T47D (cell line): ENCODE measurements at regions not wholly inside any gene's neighbourhood (a gene's known extent, or its start where the extent isn't known, plus 50 kb on each side); places are given as distances from the start of the nearest gene placed in this dataset.
A peak's percentile ranks its signal among the peaks of the same experiment; 100 is the strongest.
"Not testable (repeated sequence)": the region's sequence is repeated elsewhere in the genome, so short reads cannot be mapped to it uniquely, and the experiment has no call there.

Experiments used
- DNase-seq, 2 experiments: peaks; one replicate each; pipeline versions ENCODE4 v3.0.0 to v3.0.0-alpha.2; 2011 to 2012; ENCODE audit warnings: low read depth in 1 of 2, low spot score in 1 of 2
- JUND ChIP-seq: IDR thresholded peaks from 2 replicates; pipeline ENCODE4 v1.6.1; 2012; ENCODE audit warnings: low read depth
- in situ Hi-C: cut with HindIII; loops from 2 replicates; pipeline ENCODE4 v1.10.0; 2016; ENCODE audit warnings: low sequenced_read_pairs, low pct_unique_long_range_greater_than_20kb

DNA sequence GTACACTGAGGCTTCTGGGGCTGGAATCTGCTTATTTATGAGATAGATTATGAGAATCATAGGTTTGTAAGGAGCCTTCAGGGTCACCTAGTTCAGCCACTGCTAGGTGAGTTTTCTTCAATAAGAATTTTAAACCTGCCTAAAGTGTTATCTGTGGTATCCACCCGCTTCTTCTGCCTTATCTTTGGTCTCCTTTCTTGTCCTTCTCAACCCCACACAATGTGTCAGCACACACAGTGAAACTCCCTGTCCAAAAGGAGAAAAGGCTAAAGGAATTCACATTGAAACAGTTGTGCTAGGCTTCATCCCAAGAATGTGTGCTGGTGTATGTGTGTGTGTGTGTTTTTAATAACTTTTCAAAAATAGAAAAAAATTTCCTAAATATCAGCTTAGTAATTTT is 259.3 kb upstream of the BTG1 start:
- TF ChIP-seq JUND = no peak
- in situ Hi-C loops = no loop called here
- DNase-seq = no peak

DNA sequence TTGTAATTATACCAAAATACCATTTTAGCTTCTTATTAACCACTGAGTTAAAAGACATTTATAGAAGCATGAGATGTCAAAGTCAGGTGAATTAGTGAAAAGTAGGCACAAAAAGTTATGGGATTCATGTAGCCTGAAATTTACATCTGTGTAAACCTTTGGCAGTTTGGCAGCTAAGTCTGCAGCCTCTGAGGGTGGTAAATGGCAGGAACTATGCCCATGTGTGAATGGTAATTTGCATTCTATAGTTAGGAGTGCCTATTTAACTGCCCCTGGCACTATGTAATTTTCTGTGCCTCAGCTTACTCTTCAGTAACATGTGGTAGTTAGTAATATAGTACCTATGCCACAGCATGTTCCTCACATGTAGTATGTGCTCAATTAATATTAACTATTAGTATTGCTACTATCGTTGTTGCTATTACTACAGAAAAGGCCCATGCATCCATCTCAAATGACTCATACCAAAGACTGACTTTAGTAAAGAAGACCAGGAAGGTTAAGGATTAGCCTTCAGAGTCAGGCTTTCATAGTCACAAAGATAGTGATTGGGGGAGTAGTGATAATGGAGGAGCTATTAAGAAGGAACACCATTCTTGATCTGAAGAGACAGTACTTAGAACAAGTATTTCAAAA is 258.7 kb upstream of the BTG1 start:
- TF ChIP-seq JUND = no peak
- in situ Hi-C loops = no loop called here
- no peak for DNase-seq

DNA sequence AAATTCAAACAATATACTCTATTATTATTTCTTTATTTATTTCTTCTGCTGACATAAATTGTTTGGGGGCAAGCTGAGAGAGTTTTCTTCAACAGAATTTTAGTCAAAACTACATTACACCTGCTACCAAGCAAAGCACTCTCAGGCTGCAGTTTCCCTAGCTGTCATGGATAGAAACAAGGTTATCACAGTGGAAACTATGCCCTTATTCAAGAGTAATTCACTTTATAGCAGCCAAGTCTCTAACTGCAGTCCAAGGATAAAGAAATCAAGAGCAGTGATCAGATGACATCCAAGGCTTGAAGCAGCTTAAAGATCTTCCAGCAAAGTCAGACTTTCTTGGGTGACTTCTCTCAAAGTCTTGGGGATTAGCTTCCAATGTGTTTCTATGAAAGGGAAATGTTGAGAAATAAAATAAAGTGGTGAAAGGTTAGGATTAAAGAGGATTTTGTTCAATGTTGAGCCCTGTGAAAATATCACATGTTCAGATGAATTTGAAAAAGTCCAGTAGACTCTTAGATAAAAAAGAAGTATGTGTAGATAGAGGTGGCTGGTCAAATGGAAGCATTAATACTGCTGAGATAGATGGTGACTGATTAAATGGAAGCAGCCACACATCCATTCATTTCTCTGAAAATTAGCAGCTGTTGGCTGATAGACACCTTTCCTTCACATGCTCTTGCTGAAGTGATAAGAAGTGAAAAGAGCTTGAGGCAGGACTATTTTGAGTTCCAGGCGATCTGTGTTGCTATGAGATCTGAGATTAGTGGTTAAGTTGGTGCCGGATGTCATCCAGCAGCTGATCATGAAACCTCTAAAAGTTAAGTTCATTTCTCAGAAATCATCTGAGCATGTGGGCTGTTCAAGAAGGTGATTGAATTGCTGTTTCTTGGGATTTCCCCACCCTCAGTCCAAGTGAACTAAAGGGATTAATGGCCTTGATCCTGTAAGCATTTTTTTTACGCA is 257.8 kb upstream of the BTG1 start:
- in situ Hi-C loops = no loop called here
- no peak for DNase-seq
- TF ChIP-seq JUND = no peak

- DNase-seq = no peak
- TF ChIP-seq JUND = no peak
- in situ Hi-C loops = no loop called here
Measured at GRCh38 chr12:92402415-92402814, 256.8 kb upstream of the BTG1 start.

- TF ChIP-seq JUND = no peak
- in situ Hi-C loops = no loop called here
- DNase-seq = no peak
Measured at GRCh38 chr12:92400006-92400405, 254.4 kb upstream of the BTG1 start.

DNA sequence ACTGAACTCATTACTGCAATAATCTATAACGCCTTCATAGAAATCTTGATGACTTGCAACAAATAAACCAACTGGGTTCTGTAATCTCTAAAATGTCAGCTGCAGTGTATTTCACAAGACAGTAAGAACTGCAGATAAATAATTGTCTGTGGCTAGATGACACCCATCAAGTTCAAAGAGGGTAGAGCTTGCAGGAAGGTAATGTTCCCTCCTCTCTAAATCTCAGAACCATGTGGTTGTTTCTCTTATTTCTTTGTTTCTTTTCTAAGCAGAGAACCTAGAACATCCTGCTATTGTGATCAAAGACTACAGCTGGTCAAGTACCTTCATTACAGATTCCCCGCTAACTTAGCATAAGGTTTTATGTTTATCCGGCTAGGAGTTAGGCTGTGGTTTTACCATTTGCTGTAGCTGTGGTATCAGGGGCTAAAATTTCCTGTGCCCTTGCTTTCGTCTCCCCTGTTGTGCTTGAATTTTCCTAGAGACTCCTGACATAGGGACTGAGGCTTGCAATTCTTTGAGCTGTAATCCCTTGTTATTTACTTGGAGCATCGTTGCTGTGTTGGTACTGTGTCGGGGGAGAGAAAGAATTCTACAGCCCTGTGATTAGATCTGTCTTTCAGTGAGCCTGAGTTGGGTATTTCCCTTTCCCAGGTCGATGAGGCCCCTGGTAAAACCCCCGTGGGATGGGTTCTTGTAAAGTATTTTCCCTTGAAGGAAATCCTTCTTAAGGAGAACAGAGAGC is 253.1 kb upstream of the BTG1 start:
- in situ Hi-C loops = no loop called here
- TF ChIP-seq JUND = no peak
- no peak for DNase-seq

- peak in 1 of 2 experiments; percentile 47 for DNase-seq
- in situ Hi-C loops = no loop called here
- no peak for TF ChIP-seq JUND
Measured at GRCh38 chr12:92396647-92397252, 251.1 kb upstream of the BTG1 start.

GRCh38 chr12:92395322-92395721 is 249.7 kb upstream of the BTG1 start:
- in situ Hi-C loops = no loop called here
- DNase-seq = no peak
- TF ChIP-seq JUND = no peak

- in situ Hi-C loops = no loop called here
- no peak for DNase-seq
- TF ChIP-seq JUND = no peak
Measured at GRCh38 chr12:92394895-92395294, 249.2 kb upstream of the BTG1 start.

GRCh38 chr12:92393504-92393903 is 247.9 kb upstream of the BTG1 start:
- DNase-seq = peak in 1 of 2 experiments; percentile 13
- no peak for TF ChIP-seq JUND
- in situ Hi-C loops = no loop called here

- DNase-seq, in situ Hi-C loops: not testable (repeated sequence)
Measured at GRCh38 chr12:92391726-92392125, 246.1 kb upstream of the BTG1 start.

GRCh38 chr12:92389466-92389865 is 243.8 kb upstream of the BTG1 start:
- no peak for DNase-seq
- TF ChIP-seq JUND = no peak
- in situ Hi-C loops = no loop called here
